ENCODE measurements at regions not wholly inside any gene's neighbourhood (a gene's known extent, or its start where the extent isn't known, plus 50 kb on each side); places are given as distances from the start of the nearest gene placed in this dataset.

DNA sequence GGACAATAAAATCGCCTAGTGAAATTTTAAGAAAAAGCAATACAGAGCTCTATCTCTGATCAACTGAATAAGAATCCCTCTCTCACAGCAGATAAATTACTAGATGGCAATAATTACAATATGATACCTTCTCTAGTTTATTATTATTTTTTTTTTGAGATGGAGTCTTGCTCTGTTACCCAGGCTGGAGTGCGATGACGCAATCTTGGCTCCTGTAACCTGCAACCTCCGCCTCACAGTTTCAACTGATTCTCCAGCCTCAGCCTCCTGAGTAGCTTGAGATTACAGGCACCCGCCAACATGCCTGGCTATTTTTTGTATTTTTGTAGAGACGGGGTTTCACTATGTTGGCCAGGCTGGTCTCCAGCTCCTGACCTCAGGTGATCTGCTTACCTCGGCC is 129.3 kb upstream of the PTCHD4 start:
- no peak for DNase-seq (ENCODE audit: low read depth)

DNA sequence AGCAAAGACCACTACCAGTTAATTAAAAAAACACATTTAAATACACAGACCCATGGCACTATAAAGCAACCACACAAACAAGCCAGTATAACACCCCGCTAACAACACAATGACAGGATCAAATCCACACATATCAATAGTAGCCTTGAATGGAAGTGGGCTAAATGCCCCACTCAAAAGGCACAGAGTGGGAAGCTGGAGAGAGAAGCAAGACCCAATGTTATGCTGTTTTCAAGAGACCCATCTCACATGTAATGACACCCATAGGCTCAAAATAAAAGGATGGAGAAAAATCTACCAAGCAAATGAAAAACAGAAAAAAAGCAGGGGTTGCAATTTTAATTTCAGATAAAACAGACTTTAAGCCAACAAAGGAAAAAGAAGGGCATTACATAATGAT is 125.4 kb upstream of the PTCHD4 start:
- DNase-seq (ENCODE audit: low read depth): no peak

GRCh38 chr6:48233063-48233462 is 122.1 kb upstream of the PTCHD4 start:
- no peak for DNase-seq (ENCODE audit: low read depth)

DNA sequence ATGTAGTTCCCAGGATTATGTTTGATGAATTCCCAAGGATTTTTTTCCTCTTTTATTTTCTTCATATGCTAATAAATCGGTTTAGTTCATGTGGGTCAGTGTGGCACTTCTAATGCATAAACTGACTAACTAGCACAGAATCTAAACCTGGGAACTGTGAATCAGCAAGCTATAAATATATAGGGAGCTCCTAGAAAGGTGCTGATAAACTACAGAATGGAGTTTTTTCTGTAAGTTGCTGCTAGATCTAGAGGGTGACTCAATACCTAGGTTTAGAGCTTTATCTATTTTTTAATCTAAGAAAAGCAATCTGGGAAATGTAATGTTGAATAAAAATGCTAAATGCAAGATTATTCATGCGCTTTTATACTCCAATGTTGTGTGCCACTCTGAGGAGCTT is 118.8 kb upstream of the PTCHD4 start:
- DNase-seq (ENCODE audit: low read depth): no peak

DNA sequence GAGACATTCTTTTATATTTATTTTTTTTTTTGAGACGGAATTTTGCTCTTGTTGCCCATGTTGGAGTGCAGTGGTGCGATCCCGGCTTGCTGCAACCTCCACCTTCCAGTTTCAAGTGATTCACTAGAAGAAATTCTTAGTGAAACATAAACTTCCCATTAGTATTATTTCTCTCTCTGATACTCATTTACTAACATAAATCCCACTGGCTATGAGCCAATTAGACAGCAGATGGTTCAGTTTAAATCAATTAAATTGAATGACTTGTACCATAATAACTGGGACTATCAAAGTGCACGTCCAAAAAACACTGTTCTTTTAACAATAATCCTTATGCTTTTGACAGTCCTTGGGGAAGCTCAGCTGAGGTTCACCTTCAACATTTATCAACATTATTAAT is 111.2 kb upstream of the PTCHD4 start:
- no peak for DNase-seq (ENCODE audit: low read depth)

GRCh38 chr6:48213076-48213788 is 102.2 kb upstream of the PTCHD4 start:
- DNase-seq (ENCODE audit: low read depth): no peak

GRCh38 chr6:48212501-48212900 is 101.5 kb upstream of the PTCHD4 start:
- no peak for DNase-seq (ENCODE audit: low read depth)

- no peak for DNase-seq (ENCODE audit: low read depth)
These were observed 95.1 kb upstream of the PTCHD4 start for GRCh38 chr6:48206091-48206490.

DNA sequence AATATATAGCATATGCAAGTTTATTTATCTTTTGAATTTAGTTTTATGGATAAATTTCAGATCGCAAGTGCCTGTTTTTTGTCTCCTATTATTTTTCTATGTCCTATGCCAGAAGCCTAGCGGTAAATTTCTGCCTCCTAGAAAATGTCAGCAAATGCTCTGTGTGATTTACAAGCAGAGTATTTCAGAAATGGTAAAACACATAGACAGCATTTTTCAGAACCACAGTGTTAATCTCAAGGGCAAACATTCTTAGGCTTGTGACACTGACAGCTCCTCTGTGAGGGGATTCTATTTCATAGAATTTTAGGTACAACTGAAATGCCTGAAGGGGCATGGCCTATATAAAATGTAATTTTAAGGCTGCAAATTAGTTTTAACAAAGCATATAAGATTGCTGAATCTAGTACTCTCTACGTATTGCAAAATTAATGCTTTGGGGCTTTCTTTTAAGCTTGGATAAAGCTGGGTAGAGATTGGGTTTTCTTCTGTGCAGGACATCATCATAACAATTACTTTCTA is 89.9 kb upstream of the PTCHD4 start:
- no peak for DNase-seq (ENCODE audit: low read depth)

- DNase-seq (ENCODE audit: low read depth): no peak
These were observed 88.5 kb upstream of the PTCHD4 start for GRCh38 chr6:48199499-48199898.

DNA sequence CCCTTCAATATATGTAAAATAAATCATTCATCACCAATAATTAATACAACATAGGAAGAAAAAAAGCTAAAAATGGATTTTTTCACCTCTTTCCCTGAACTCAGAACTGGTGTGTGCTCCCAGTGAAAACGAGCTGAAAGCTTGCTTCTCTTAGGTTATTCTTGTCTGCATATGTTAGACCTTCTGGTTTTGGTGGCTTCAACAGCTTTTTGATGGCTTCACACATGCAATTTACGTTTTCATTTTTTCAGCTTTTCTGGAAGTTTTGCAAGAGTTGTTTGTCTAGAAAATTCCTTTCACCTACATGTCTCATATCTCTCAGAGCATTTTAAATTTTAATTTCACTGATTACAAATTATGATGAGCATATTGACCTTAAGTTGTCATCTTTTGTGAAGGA is 86.9 kb upstream of the PTCHD4 start:
- DNase-seq (ENCODE audit: low read depth): no peak

DNA sequence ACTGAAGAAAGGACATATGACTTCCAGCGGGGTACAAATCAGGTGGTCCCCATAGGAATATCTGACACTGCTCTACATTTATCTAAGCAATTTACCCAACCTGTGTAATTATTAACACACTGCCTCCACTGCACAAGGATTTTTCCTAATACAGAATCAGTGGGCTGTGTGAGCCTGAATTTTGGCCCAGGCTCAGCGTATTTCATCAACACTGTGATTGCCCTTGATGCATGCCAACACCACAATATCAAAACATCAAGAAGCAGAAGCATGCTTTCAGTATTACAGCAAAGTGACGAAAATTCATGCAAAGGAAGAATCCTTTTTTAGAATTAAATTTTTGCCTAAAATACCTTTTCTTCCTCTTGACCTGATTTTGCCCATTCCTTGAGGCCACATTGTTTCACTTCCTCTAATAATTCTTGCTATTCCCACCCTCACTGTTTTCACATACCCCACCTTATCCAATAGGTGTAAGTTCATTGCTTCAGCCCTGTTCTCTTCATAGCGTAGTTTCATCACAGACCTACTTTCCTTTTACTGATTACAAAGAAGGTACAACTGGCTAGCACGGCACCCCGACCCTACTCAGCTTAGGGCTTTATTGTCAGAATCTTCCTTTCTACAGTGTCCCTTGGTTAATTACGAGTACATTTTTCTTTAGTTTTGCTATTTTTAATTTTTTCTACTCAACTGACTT is 83.7 kb upstream of the PTCHD4 start:
- no peak for DNase-seq (ENCODE audit: low read depth)

DNA sequence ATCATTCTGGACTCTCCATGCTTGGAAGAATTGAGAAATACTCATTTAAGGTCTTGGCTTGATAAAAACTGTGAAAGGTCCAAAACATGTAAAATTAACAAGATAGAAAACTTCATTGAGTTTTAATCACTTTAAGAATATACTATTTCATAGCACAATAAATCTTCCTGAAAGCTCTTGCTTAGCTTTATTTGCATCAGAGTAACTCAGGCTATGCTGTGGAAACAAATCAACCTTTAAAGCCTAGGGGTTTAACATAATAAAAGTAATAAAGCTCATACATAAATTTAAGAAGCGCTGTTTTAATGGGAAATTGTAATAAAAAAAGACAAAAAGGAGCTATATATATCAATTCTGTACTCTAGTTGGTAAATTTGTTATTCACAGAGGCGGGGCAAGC is 77.2 kb upstream of the PTCHD4 start:
- DNase-seq (ENCODE audit: low read depth): no peak

- no peak for DNase-seq (ENCODE audit: low read depth)
These were observed 75.7 kb upstream of the PTCHD4 start for GRCh38 chr6:48186746-48187145.

GRCh38 chr6:48184648-48185047 is 73.7 kb upstream of the PTCHD4 start:
- DNase-seq (ENCODE audit: low read depth): no peak

DNA sequence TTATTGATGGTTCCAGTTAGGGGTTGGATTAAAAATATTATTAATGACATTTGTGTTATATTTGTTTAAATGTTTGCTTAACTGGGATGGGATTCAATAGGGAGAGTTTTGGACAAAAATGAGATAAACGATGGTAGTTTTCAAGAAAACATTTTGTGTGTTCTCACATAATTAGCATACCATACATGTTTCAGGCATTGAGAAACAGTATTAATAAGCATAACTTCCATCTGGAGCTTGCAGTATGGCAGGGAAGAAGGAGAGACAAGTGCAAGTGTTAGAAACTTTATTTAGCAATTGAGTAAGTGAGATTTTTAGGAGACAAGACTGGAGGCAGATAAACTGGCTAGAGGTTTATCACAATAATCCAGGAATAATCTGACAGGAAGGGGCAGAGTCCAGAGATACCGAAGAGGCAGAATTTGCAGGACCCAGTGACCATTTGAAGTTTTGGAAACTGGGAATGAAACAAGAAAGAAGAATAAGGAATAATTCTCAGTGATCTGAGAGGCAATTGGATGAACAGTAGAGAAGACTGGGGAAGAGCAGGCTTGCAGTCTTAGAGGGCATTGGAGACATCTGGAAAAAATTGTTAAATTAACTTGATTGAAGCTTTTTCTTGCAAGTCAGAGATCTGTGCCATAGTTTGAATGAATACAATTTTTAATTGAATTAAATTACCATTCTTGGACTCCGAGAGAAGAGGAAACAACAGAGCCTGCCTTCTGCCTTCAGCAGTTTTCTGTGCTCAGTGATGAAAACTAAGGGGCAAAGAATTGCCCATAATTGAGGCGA is 73.0 kb upstream of the PTCHD4 start:
- peak; percentile 9 for DNase-seq (ENCODE audit: low read depth)

DNA sequence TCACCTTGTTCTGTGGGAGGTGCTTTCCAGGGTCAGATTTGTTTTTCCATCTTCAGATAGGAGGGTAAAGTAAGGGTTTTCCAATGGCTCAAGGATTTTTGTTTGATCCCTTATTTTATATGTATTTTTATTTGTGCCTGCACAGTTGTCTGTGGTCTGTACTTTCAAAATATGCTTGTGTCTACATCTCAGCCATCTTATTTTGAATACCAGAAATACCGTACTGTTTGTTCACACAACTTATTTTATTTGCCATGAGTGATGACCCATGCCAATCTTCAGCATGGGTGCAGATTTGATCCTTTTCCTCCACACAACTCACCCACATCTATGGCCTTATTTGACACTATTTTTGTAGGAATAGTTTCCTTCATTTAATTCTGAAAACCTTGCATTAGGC is 72.2 kb upstream of the PTCHD4 start:
- DNase-seq (ENCODE audit: low read depth): peak; percentile 24

DNA sequence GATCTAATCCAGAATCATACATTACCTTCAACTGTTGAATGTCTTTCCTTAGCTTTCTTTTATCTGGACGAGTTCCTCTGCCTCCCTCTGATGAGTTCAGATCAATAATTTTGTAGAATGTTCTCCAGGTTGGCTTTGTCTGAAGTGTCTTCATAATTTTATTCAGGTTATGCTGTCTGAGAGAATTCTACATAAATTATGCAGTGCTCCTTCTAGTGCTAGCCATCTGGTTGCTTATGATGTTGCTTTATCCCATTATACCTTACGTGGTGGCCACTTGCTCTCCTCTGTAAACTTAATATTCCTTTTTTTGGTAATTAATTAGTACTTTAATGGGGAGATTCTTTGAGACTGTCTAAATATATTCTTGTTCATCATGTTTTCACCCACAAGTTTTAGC is 67.7 kb upstream of the PTCHD4 start:
- no peak for DNase-seq (ENCODE audit: low read depth)

DNA sequence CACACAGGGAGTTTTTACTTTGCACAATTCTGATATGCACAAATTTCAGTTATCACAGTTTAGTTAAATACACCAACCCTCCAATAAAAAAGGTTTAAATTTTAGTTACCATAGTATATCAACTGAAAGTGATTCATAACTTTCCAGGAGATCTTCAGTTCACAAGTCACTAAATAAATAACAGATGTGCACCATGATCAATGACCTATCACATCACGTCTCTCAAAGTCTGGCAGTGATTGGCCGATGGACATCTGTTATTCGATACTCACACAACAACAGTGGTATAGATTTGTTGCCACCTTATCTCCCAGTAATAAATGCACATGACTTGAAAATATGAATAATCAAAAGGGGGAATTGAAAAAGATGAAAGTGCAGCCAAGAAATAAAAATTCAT is 66.8 kb upstream of the PTCHD4 start:
- no peak for DNase-seq (ENCODE audit: low read depth)

GRCh38 chr6:48176645-48177308 is 65.8 kb upstream of the PTCHD4 start:
- no peak for DNase-seq (ENCODE audit: low read depth)

DNA sequence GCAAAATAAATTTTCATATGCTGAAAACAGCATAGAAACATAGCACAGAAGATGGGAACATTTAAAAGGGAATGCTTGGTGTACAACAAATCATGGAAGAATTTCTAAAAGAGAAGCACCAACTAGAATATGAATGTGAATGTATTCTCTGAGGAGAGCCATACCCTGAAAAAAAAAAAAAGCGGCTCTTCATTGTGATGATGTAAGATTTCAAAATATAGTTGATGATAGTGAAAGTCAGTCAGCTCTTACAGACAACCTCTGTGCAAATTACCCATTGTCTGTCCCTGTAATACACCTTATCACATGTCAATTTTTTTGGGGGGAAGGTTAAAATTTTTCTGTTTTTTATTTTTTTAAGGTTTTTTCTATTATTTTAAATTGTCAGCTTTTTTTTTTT is 58.6 kb upstream of the PTCHD4 start:
- DNase-seq (ENCODE audit: low read depth): no peak

Measured in HS-27A (cell line).